ENCODE measurements at regions not wholly inside any gene's neighbourhood (a gene's known extent, or its start where the extent isn't known, plus 50 kb on each side); places are given as distances from the start of the nearest gene placed in this dataset.

DNA sequence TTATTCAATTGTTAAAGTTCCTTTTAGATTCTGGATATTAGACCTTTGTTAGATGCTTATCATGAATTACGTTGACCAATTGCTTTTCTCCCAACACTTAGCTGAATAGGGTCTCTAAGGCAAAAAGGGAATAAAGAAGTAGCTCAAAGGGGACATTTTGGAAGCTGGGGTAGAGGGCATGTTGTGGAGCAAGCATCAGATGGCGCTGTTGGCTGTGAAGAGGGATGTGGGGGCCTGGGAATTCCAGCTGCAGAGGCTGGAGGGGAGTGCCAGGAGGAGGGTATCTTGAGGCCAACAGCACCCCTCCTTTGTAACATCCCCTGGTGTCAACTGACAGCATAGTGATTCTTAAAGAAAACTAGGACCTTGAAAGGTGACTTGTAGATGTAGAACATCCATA lies 198.2 kb downstream of the ADCYAP1 start:
- H3K4me3 Mint-ChIP-seq (ENCODE audit: unreplicated experiment), result no peak overlapping the region
- peaks cover under 1% of the 10 kb centered on the region for H3K9me3 Mint-ChIP-seq (ENCODE audit: unreplicated experiment)
- no peaks in the 10 kb centered on the region for H3K27me3 Mint-ChIP-seq (ENCODE audit: unreplicated experiment)
- no peak for DNase-seq (ENCODE audit: low spot score)
- TF ChIP-seq, protein P1, sequence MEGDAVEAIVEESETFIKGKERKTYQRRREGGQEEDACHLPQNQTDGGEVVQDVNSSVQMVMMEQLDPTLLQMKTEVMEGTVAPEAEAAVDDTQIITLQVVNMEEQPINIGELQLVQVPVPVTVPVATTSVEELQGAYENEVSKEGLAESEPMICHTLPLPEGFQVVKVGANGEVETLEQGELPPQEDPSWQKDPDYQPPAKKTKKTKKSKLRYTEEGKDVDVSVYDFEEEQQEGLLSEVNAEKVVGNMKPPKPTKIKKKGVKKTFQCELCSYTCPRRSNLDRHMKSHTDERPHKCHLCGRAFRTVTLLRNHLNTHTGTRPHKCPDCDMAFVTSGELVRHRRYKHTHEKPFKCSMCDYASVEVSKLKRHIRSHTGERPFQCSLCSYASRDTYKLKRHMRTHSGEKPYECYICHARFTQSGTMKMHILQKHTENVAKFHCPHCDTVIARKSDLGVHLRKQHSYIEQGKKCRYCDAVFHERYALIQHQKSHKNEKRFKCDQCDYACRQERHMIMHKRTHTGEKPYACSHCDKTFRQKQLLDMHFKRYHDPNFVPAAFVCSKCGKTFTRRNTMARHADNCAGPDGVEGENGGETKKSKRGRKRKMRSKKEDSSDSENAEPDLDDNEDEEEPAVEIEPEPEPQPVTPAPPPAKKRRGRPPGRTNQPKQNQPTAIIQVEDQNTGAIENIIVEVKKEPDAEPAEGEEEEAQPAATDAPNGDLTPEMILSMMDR (IDR thresholded peaks at IDR 0.05; ENCODE audit: unreplicated experiment), result no peak
- no peak overlapping the region for H3K27ac Mint-ChIP-seq (ENCODE audit: unreplicated experiment)
- peaks cover under 1% of the 10 kb centered on the region for H3K36me3 Mint-ChIP-seq (ENCODE audit: low read depth, unreplicated experiment)
- no peaks in the 10 kb centered on the region for H3K4me1 Mint-ChIP-seq (ENCODE audit: unreplicated experiment)

GRCh38 chr18:1103537-1103936 lies 198.9 kb downstream of the ADCYAP1 start:
- Mint-ChIP-seq H3K36me3 (ENCODE audit: low read depth, unreplicated experiment) (no peaks in the 10 kb centered on the region), H3K27ac (ENCODE audit: unreplicated experiment) (no peak overlapping the region), H3K4me3 (ENCODE audit: unreplicated experiment) (no peak overlapping the region), H3K9me3 (ENCODE audit: unreplicated experiment) (no peaks in the 10 kb centered on the region), H3K4me1 (ENCODE audit: unreplicated experiment) (no peaks in the 10 kb centered on the region), H3K27me3 (ENCODE audit: unreplicated experiment) (no peaks in the 10 kb centered on the region)
- TF ChIP-seq, protein P1 (IDR thresholded peaks at IDR 0.05; ENCODE audit: unreplicated experiment), result no peak
- DNase-seq (ENCODE audit: low spot score), result no peak

GRCh38 chr18:1104181-1104881 lies 199.7 kb downstream of the ADCYAP1 start:
- no peak overlapping the region for H3K27ac Mint-ChIP-seq (ENCODE audit: unreplicated experiment)
- H3K36me3 Mint-ChIP-seq (ENCODE audit: low read depth, unreplicated experiment), result no peaks in the 10 kb centered on the region
- H3K4me3 Mint-ChIP-seq (ENCODE audit: unreplicated experiment), result no peak overlapping the region
- no peaks in the 10 kb centered on the region for H3K27me3 Mint-ChIP-seq (ENCODE audit: unreplicated experiment)
- DNase-seq (ENCODE audit: low spot score), result no peak
- H3K4me1 Mint-ChIP-seq (ENCODE audit: unreplicated experiment), result no peaks in the 10 kb centered on the region
- TF ChIP-seq, protein P1 (IDR thresholded peaks at IDR 0.05; ENCODE audit: unreplicated experiment), result no peak
- no peaks in the 10 kb centered on the region for H3K9me3 Mint-ChIP-seq (ENCODE audit: unreplicated experiment)

GRCh38 chr18:1124495-1124894 lies 219.8 kb downstream of the ADCYAP1 start:
- no peak overlapping the region for H3K4me3 Mint-ChIP-seq (ENCODE audit: unreplicated experiment)
- no peaks in the 10 kb centered on the region for H3K9me3 Mint-ChIP-seq (ENCODE audit: unreplicated experiment)
- H3K36me3 Mint-ChIP-seq (ENCODE audit: low read depth, unreplicated experiment), result no peaks in the 10 kb centered on the region
- no peak for DNase-seq (ENCODE audit: low spot score)
- no peak overlapping the region for H3K27ac Mint-ChIP-seq (ENCODE audit: unreplicated experiment)
- TF ChIP-seq, protein P1 (IDR thresholded peaks at IDR 0.05; ENCODE audit: unreplicated experiment), result no peak
- H3K4me1 Mint-ChIP-seq (ENCODE audit: unreplicated experiment), result no peaks in the 10 kb centered on the region
- no peaks in the 10 kb centered on the region for H3K27me3 Mint-ChIP-seq (ENCODE audit: unreplicated experiment)

GRCh38 chr18:1133541-1133940 lies 228.9 kb downstream of the ADCYAP1 start:
- H3K4me1 Mint-ChIP-seq (ENCODE audit: unreplicated experiment), result no peaks in the 10 kb centered on the region
- H3K4me3 Mint-ChIP-seq (ENCODE audit: unreplicated experiment), result no peak overlapping the region
- no peaks in the 10 kb centered on the region for H3K36me3 Mint-ChIP-seq (ENCODE audit: low read depth, unreplicated experiment)
- no peak overlapping the region for H3K27ac Mint-ChIP-seq (ENCODE audit: unreplicated experiment)
- TF ChIP-seq, protein P1 (IDR thresholded peaks at IDR 0.05; ENCODE audit: unreplicated experiment), result no peak
- H3K27me3 Mint-ChIP-seq (ENCODE audit: unreplicated experiment), result no peaks in the 10 kb centered on the region
- DNase-seq (ENCODE audit: low spot score), result no peak
- no peaks in the 10 kb centered on the region for H3K9me3 Mint-ChIP-seq (ENCODE audit: unreplicated experiment)
